DMS153 treated with DMSO at 0.1 percent for 48 hours (cell line): ENCODE measurements at regions not wholly inside any gene's neighbourhood (a gene's known extent, or its start where the extent isn't known, plus 50 kb on each side); places are given as distances from the start of the nearest gene placed in this dataset.
"Not testable (repeated sequence)": the region's sequence is repeated elsewhere in the genome, so short reads cannot be mapped to it uniquely, and the experiment has no call there.

Experiments used
- DNase-seq: peaks from one replicate; lab custom pipeline; 2025; ENCODE audit not compliant: unreplicated experiment; lab: John Stamatoyannopoulos, UW

DNA sequence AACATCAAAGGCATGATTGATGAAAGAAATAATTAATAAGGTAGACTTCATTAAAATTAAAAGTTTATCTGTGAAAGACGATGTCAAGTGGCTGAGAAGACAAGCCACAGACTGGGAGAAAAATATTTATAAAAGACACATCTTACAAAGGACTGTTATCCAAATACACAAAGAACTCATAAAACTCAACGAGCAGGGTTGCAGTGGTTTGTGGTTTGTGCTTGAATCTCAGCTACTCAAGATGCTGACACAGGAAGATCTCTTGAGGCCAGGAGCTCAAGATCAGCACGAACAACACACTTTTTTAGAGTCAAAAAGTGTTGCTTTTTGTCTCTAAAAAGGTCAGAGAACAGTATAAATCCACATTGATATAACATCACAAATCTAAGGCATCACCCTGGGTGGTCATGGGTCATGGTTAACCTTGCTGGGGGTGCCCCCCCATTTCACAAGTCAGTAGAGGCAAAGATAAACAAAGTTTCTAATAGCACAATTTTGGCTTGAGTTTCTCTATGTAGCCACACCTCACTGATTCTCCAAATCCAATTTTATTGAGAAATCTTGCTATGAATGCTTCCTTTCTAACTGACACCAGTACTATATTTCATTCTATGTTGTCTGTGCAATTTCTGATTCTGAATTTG is 342.9 kb upstream of the RPS23 start:
- DNase-seq = no peak

DNA sequence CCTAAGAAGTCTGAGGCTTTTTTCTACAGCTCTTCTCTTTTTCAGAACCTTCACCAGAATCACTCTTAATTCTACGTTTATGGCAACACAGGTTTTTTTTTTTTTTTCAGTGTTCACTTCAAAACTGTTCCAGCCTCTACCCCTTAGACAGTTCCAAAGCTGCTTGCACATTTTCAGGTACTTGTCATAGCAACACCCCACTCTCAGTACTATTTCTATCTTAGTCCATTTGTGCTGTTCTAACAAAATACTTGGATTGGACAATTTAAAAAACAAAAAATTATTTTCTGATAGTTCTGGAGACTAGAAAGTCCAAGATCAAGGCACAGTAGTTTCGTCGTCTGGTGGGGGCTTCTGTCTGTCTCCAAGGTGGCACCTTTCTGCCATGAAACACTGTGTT is 340.9 kb upstream of the RPS23 start:
- DNase-seq = no peak

DNA sequence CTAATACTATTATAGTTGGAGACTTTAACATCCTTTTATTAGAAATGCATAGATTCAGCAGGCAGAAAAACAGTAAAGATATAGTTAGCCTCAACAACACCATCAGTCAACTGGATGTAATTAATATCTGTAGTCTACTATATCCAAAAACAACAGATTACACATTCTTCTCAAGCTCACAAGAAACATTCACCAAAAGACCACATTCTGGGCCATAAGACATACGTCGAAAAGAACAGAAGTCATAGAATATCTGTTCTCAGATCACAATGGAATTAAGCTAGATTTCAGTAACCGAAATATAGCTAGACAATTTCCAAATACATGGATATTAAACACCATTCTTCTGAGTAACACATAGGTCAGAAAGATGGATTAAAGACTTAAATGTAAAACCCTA is 336.6 kb upstream of the RPS23 start:
- no peak for DNase-seq

- DNase-seq = no peak
These were observed 335.7 kb upstream of the RPS23 start for GRCh38 chr5:82613891-82614290.

- DNase-seq = no peak
These were observed 332.5 kb upstream of the RPS23 start for GRCh38 chr5:82610686-82611085.

DNA sequence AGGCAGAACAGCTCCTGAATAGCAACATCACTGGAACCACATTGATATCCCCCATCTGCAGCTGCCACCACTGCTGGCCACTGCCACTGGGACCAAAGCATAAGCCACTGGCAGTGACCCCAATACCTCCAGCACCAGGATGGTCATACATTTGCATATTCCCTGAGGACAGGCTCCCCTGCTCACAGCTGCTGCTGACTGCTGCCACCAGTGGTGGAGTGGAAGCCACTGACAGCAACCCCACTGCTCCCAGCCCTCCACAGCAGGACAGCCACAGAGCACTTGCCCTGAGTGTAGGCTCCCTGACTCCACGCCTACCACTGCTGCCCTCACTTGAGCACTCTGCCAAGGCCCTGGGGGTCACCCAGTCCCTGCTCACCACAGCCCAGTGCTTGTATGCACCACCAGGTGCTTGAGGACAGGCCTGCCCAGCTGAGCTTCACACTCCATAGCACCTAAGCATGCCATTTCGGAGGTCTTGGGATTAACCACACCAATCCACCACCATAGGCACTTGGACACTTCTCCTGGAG is 327.4 kb upstream of the RPS23 start:
- DNase-seq = no peak

DNA sequence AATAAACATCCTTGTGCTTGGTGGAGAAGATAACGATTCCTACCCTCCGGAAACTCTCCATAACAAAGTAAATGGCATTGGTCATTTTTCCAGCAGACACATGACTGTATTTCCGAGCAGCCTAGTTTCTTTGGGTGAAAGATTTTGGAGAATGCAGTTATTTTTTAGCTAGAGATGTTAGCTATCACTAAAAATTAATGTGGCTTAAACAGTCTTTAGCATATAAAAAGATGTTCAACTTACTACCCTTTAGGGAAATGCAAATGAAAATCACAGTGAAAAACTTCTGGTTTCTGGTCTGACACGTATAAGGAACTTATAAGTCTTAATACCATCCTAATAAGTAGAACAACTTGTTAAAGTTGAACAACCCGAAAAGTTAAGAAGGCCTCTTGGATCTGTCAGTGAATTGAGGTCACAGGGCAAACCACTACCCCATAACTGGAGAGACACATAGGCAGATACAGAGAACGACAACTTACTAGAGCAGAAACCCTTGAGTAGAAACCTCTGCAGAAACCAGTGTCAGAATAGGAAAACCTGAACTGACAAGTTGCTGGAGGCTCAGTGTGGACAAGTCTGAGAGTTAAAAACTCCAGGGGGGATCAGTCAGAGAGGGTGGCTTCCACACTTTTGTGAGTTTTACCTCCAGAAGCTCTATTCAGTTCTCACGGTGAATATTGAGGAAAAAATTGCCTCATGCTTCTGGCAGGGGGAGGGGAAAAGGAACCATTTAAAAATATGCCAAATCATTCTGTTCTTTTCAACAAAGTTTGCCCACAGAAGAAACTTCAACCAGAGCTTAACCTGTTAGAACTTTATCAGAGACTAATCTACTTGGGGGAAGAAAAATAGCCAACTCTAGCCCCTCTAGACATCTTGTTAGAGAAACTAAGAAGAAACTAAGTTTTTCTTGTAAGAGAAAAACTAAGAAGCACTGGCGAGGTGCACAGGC is 325.2 kb upstream of the RPS23 start:
- no peak for DNase-seq

DNA sequence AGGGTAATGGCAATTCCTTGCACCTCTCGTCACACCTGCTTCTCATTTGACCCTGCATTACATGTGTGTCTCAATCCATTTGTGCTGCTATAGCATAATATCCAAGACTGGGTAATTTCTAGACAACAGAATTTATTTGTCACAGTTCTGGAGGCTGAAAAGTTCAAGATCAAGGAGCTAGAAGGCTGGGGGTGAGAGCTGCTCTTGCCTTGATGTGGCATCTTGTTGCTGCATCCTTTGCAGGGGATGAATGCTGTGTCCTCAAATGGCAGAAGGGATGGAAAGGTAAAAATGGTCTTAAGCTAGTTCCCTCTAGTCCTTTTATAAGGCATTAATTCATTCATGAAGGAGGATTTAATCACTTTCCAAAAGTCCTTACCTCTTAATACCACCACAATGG is 323.7 kb upstream of the RPS23 start:
- DNase-seq = no peak

DNA sequence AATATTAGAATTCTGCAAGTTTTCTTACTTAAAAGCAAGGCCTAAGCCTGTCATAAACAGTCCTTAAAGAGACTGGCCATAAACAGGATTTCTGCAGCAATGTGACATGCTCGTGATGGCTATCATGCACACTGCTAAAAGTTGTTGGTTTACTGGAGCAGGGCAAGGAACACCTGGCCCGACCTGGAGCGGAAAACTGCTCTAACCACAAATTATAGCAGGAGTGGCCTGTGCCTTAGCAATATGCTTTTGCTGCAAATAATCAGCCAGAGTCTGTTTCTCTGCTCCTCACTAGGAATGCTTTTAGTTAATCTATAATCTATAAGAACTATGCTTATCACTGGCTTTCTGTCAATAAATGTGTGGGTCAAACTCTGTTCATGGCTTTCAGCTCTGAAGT is 322.9 kb upstream of the RPS23 start:
- DNase-seq = no peak

DNA sequence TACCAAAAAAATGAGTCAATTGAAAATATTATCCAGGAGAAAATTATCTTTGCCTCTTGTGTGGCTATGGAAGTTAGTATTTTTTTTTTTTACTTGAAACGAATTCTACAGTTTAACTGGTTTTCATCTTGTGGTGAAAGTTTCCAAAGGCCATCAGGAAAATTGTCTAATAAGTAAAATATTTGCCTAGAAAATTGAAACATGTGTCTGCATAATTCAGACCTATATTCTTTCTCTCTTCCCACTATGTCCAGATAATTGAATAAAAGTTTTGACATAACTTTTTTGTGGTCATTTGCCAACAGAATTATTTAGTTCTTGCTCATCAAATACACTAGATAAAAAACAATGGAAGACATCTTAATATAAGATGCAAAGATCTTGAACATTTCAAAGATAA is 321.5 kb upstream of the RPS23 start:
- DNase-seq = no peak

GRCh38 chr5:82599030-82599429 is 320.9 kb upstream of the RPS23 start:
- DNase-seq = no peak

DNA sequence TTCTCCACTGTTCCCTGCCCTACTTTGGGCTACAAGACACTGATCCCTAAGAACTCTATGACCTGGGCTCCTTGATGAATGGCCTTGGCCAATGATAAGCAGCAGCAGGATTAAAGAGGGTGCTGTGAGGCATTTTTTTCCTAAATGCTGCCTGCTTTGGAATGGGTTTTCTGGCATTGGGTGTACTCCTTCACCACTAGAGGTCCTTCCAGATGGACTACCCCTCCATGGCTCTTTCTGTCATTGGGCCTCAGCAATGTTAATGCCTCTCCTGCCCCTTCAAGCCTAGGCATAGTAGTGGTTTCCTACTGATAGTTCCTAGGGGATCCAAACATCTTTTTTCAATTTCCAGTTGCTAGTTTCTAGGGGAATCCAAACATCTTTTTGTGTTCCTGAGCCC is 319.3 kb upstream of the RPS23 start:
- no peak for DNase-seq

DNA sequence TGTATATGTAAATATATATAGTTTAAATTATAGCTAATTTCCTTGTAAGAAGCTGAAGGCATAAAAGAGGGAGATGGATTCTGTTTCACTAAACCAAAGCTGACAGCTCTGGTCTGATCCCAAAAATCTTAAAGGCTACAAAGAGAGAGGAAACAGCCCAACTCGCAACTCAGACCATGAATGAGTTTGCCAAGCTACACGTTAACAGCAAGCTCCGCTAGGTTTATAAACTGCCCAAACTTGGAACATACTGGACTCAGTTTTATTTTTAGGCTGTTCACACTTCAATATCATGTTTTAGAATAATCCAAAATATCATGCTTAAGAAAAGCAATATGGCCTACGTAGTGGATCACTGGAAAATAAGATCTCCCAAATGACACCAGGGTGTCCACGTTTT is 318.3 kb upstream of the RPS23 start:
- DNase-seq = no peak

- no peak for DNase-seq
These were observed 317.0 kb upstream of the RPS23 start for GRCh38 chr5:82595113-82595512.

GRCh38 chr5:82594097-82594496 is 315.9 kb upstream of the RPS23 start:
- no peak for DNase-seq

- no peak for DNase-seq
These were observed 315.3 kb upstream of the RPS23 start for GRCh38 chr5:82593481-82593880.

DNA sequence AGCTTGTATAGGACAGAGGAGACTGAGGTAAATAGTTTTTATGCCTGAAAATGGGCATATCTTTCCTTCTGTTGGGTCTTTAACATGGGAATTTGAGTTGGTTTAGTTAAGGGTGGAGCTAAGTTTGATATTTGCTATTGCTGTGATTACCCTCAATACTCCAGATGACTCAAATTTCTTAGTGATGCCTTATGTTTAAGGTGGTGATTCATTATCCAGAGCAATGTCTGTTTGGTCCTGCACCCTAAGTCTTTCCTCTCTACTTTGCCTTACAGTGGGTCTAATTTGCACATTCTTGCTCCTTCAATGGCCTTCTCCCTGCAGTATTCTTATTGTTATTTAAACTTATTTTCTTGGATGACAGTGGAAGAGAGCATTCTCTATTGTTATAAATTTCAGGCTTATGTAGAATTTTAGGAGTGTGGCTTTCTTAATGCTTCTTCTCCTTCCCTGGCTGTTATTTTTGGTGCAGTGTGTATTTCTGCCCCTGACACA is 312.9 kb upstream of the RPS23 start:
- no peak for DNase-seq

- no peak for DNase-seq
These were observed 312.0 kb upstream of the RPS23 start for GRCh38 chr5:82590112-82590511.

DNA sequence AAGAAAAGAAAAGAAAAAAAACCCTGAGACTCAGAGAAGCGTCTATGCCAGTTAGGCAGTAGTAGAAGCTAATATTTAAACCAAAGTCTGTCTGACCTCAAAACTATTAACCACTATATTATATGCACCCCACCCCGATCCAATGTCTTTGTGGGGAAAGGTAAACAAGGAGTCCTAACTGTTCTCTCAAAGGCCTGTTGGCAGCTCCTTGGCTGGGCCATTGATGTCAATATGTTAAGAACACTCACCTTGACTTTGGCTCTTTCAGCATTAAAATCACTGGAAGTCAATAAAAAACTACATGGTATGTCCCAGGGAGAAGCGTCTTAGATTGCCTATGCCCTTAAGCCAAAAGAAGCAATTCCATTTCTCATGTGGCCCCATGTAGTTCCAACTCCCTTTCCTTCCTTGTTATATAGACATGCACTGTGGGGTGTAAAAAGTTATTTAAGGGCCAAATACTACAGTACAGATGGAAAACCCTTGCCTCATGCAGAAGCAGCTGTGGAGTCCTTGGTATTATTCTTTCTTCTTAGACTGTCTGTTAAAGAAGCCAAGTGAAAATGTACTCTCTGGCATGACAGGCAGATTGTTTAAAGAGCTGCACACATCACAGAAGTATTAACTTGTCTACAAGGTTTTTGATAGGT is 308.6 kb upstream of the RPS23 start:
- DNase-seq = no peak

GRCh38 chr5:82586181-82586580 is 308.0 kb upstream of the RPS23 start:
- no peak for DNase-seq

DNA sequence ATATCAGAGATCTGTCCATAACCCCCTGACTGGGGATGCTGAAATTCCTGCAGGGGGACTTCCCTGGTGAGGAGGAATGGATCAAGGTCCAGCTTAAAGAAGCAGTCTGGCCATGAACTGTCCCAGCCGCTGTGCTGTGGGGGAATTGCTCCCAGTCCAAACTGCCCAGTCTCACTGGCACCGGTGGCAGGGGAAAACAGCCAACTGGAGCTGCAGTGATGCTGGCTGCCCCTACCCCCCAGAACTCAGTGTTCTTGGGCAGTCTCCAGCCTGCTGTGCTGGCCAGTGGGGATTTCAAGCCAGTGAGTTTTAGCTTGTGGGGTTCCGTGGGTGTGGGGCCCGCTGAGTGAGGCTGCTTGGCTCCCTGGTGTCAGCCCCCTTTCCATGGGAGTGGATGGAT is 306.5 kb upstream of the RPS23 start:
- no peak for DNase-seq

DNA sequence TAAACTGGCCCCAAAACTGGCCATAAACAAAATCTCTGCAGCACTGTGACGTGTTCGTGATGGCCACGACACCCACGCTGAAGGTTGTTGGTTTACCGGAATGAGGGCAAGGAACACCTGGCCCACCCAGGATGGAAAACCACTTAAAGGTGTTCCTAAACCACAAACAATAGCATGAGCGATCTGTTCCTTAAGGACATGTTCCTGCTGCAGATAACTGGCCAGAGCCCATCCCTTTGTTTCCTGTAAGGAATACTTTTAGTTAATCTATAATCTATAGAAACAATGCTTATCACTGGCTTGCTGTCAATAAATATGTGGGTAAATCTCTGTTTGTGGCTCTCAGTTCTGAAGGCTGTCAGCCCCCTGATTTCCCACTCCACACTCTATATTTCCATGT is 305.2 kb upstream of the RPS23 start:
- not testable (repeated sequence) for DNase-seq
